AG04449 (cell line): ENCODE measurements at regions not wholly inside any gene's neighbourhood (a gene's known extent, or its start where the extent isn't known, plus 50 kb on each side); places are given as distances from the start of the nearest gene placed in this dataset.

Experiments
- CTCF ChIA-PET: fragments of 350-600 bp; formaldehyde crosslinking; extraction: SDS; loops from one replicate; lab custom pipeline; 2021; ENCODE audit warnings: antibody characterized with exemption; lab: Yijun Ruan, JAX
- POLR2A ChIA-PET: fragments of 400-600, 350-600 bp; formaldehyde crosslinking; extraction: SDS; loops from one replicate; lab custom pipeline; 2020; ENCODE audit warnings: antibody characterized with exemption, inconsistent platforms; lab: Yijun Ruan, JAX
- DNase-seq: peaks from one replicate; pipeline ENCODE4 v3.0.0-alpha.2; 2010; ENCODE audit warnings: low read depth, low spot score
- H3K4me3 ChIP-seq: 2 replicates; pipeline ENCODE4 v1.5.1; 2011; ENCODE audit warnings: low read depth, mild to moderate bottlenecking, control low read depth, low read length
- CTCF ChIP-seq: IDR thresholded peaks from one replicate; pipeline ENCODE4 v1.5.1; 2011; ENCODE audit warnings: mild to moderate bottlenecking, moderate library complexity, low read length, control low read depth, inconsistent platforms; ENCODE audit not compliant: insufficient read depth; ENCODE audit errors: missing control alignments

GRCh38 chr1:42057800-42058199 lies 95.4 kb upstream of the GUCA2B start:
- H3K4me3 ChIP-seq, result no peak overlapping the region
- ChIA-PET POLR2A (no interaction called here), CTCF (interaction anchor here (0.7 kb wide), 1 partner anchor 291 kb away, joined by 3 read pairs; no protein-coding TSS in a partner anchor)
- no peak for DNase-seq
- TF ChIP-seq CTCF, result no peak

- CTCF ChIA-PET, result interaction anchor here (0.9 kb wide), 1 partner anchor 9 kb away, joined by 4 read pairs; no protein-coding TSS in a partner anchor
Observed at GRCh38 chr1:42056460-42056859, 96.8 kb upstream of the GUCA2B start.

GRCh38 chr1:42055061-42055460 lies 98.1 kb upstream of the GUCA2B start:
- no peak for DNase-seq
- POLR2A ChIA-PET, result no interaction called here
- no peak overlapping the region for H3K4me3 ChIP-seq
- CTCF ChIA-PET, result no interaction called here
- TF ChIP-seq CTCF, result no peak

More at GRCh38 chr1:42056460-42056859, 96.8 kb upstream of the GUCA2B start:
- POLR2A ChIA-PET, result no interaction called here
- TF ChIP-seq CTCF, result no peak
- no peak for DNase-seq
- H3K4me3 ChIP-seq, result no peak overlapping the region

GRCh38 chr1:42052072-42052699 lies 101.0 kb upstream of the GUCA2B start:
- ChIA-PET CTCF (no interaction called here), POLR2A (no interaction called here)
- DNase-seq, result no peak
- H3K4me3 ChIP-seq, result no peak overlapping the region
- no peak for TF ChIP-seq CTCF

GRCh38 chr1:42047508-42047880 lies 105.7 kb upstream of the GUCA2B start:
- CTCF ChIA-PET, result no interaction called here
- POLR2A ChIA-PET, result interaction anchor here (0.5 kb wide), 1 partner anchor 516 kb away, joined by 3 read pairs; no protein-coding TSS in a partner anchor
- H3K4me3 ChIP-seq, result no peak overlapping the region
- DNase-seq, result no peak
- no peak for TF ChIP-seq CTCF

GRCh38 chr1:42046761-42047507 lies 106.3 kb upstream of the GUCA2B start:
- TF ChIP-seq CTCF, result no peak
- ChIA-PET CTCF (no interaction called here), POLR2A (interaction anchor here (0.5 kb wide), 1 partner anchor 517 kb away, joined by 3 read pairs; no protein-coding TSS in a partner anchor)
- DNase-seq, result no peak
- H3K4me3 ChIP-seq, result no peak overlapping the region
